RWPE2 (cell line): ENCODE measurements at regions not wholly inside any gene's neighbourhood (a gene's known extent, or its start where the extent isn't known, plus 50 kb on each side); places are given as distances from the start of the nearest gene placed in this dataset.
"Not testable (repeated sequence)": the region's sequence is repeated elsewhere in the genome, so short reads cannot be mapped to it uniquely, and the experiment has no call there.

Source experiments
- ATAC-seq: fragments of 200-7000 bp; cut with Tn5 transposase; 3 replicates; pipeline ENCODE4 v1.9.1; 2021; ENCODE audit warnings: low read depth
- DNase-seq: peaks from one replicate; pipeline ENCODE4 v3.0.0-alpha.2; 2020; ENCODE audit warnings: low spot score
- H3K27ac ChIP-seq: fragments of 450-650 bp; 2 replicates; pipeline ENCODE4 v1.5.1; 2017; ENCODE audit warnings: mild to moderate bottlenecking; ENCODE audit not compliant: poor library complexity, severe bottlenecking
- H3K27me3 ChIP-seq: fragments of 250-450 bp; sonication (Bioruptor Pico); 2 replicates; pipeline ENCODE4 v1.5.1; 2021; ENCODE audit warnings: mild to moderate bottlenecking, moderate library complexity; ENCODE audit not compliant: insufficient read depth, poor library complexity, severe bottlenecking
- H3K36me3 ChIP-seq: fragments of 250-450 bp; sonication (Bioruptor Pico); 2 replicates; pipeline ENCODE4 v1.5.1; 2020; ENCODE audit warnings: low read depth, mild to moderate bottlenecking, moderate library complexity
- H3K4me1 ChIP-seq: fragments of 250-450 bp; sonication (Bioruptor Pico); 2 replicates; pipeline ENCODE4 v1.5.1; 2021; ENCODE audit warnings: mild to moderate bottlenecking, moderate library complexity; ENCODE audit not compliant: insufficient read depth, poor library complexity, severe bottlenecking
- H3K4me3 ChIP-seq: fragments of 250-450 bp; sonication (Bioruptor Pico); 2 replicates; pipeline ENCODE4 v1.5.1; 2021; ENCODE audit warnings: mild to moderate bottlenecking, moderate library complexity; ENCODE audit not compliant: severe bottlenecking
- H3K9me3 ChIP-seq: fragments of 250-450 bp; sonication (Bioruptor Pico); 2 replicates; pipeline ENCODE4 v1.5.1; 2021; ENCODE audit warnings: mild to moderate bottlenecking, moderate library complexity; ENCODE audit not compliant: severe bottlenecking
- CTCF ChIP-seq: fragments of 450-650 bp; IDR thresholded peaks from one replicate; pipeline ENCODE4 v1.5.1; 2017; ENCODE audit warnings: mild to moderate bottlenecking, moderate library complexity; ENCODE audit not compliant: poor library complexity, severe bottlenecking

DNA sequence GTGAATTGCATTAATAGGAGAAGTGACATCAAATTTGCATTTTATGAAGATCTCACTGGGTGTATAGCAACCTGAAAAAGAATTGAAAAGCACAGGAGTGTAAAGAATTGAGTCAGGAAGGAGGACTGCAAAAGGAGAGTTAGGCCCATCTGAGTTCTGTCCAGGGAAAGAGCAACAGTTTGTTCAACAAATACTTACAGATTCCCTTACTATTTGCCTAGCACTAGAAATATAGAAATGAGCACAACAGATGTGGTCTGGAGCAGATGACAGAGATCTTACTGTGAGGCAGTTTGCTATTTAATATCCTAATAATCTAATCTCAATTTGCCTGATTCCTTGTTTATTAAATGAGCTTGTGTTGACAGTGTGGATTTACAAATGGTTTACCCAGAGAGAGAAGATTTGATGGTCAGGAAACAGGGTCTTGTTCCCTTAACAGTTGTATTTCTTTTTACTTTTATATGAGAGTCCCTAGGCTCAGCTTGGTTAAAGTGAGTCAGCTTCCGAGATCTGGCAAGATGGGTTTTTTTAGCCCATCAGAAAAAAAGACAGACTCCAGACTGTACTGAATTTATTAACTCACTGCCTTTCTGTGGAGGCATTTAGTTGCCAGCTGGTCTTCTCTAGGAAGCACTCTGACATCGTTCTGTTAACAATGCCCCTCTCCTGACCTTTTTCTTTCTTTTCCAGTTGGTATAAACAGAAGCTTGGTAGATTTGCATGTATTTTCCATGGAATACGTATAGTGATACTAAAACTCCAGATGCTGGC lies 229.7 kb downstream of the TTC6 start:
- Histone ChIP-seq H3K9me3 (no peaks in the 10 kb centered on the region), H3K4me3 (no peak overlapping the region), H3K27ac (no peak overlapping the region), H3K4me1 (no peaks in the 10 kb centered on the region), H3K36me3 (no peaks in the 10 kb centered on the region), H3K27me3 (no peaks in the 10 kb centered on the region)
- TF ChIP-seq CTCF = no peak
- DNase-seq (no peak), ATAC-seq (no peak)

GRCh38 chr14:37826869-37827268 lies 231.4 kb downstream of the TTC6 start:
- H3K4me1 ChIP-seq = no peaks in the 10 kb centered on the region
- no peaks in the 10 kb centered on the region for H3K36me3 ChIP-seq
- H3K4me3 ChIP-seq = no peak overlapping the region
- DNase-seq = no peak
- H3K27ac ChIP-seq = no peak overlapping the region
- H3K9me3 ChIP-seq = peaks cover 2% of the 10 kb centered on the region
- no peak; the same call in 2 of the 3 replicates for ATAC-seq
- no peaks in the 10 kb centered on the region for H3K27me3 ChIP-seq
- TF ChIP-seq CTCF = no peak

DNA sequence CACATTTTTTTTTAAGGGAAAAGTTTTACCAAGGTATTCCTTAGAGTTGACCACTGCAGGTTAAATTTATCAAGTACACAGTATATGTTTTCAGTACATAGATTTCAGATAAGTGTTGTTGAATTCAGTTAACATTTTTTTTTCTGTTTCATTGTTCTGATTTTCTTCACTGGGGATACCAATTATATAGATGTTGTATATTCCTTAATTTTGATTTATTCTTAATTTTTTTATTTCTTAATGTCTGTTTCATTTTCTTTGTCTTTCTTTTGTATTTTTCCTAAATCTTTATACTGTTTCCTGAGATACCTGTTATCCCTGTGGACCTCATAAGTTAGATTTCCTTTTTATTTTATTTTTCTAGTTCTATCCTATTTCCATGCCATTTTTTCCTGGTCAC lies 234.8 kb downstream of the TTC6 start:
- H3K27me3 ChIP-seq = no peaks in the 10 kb centered on the region
- no peak overlapping the region for H3K4me3 ChIP-seq
- no peak overlapping the region for H3K27ac ChIP-seq
- peaks cover 19% of the 10 kb centered on the region for H3K9me3 ChIP-seq
- DNase-seq (no peak), ATAC-seq (no peak)
- no peaks in the 10 kb centered on the region for H3K4me1 ChIP-seq
- H3K36me3 ChIP-seq = no peaks in the 10 kb centered on the region
- no peak for TF ChIP-seq CTCF

DNA sequence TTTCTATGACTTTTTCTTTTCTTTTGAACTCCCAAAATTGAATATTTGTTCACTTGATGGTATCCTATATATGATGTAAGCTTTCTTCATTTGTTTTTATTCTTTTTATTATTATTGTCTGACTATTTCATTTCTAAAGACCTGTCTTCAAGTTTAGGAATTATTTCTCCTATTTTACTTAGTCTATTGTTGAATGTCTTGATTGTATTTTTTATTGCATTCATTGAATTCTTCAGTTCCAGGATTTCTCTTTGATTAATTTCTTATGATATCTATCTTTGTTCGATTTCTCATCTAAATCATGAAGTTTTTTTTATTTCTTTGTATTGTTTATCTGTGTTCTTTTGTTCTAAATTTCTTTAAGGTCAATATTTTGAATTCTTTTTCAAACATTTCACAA lies 238.8 kb downstream of the TTC6 start:
- Histone ChIP-seq H3K27ac (no peak overlapping the region), H3K9me3 (peaks cover 19% of the 10 kb centered on the region), H3K4me3 (no peak overlapping the region), H3K4me1 (no peaks in the 10 kb centered on the region), H3K36me3 (no peaks in the 10 kb centered on the region), H3K27me3 (no peaks in the 10 kb centered on the region)
- ATAC-seq (no peak), DNase-seq (no peak)
- no peak for TF ChIP-seq CTCF

- H3K4me1 ChIP-seq, H3K27me3 ChIP-seq, H3K4me3 ChIP-seq, ATAC-seq, DNase-seq, H3K36me3 ChIP-seq, H3K9me3 ChIP-seq, H3K27ac ChIP-seq: not testable (repeated sequence)
Measured at GRCh38 chr14:37838778-37839177, 243.3 kb downstream of the TTC6 start.

- not testable (repeated sequence) for H3K4me1 ChIP-seq, H3K36me3 ChIP-seq, DNase-seq, H3K27ac ChIP-seq, H3K9me3 ChIP-seq, H3K4me3 ChIP-seq, H3K27me3 ChIP-seq, ATAC-seq
Measured at GRCh38 chr14:37841039-37841438, 245.6 kb downstream of the TTC6 start.
